Effector CD8-positive, alpha-beta T cell (primary cell): ENCODE measurements at regions not wholly inside any gene's neighbourhood (a gene's known extent, or its start where the extent isn't known, plus 50 kb on each side); places are given as distances from the start of the nearest gene placed in this dataset.
"Not testable (repeated sequence)": the region's sequence is repeated elsewhere in the genome, so short reads cannot be mapped to it uniquely, and the experiment has no call there.

Experiments
- DNase-seq: peaks from one replicate; lab custom pipeline; 2025; lab: John Stamatoyannopoulos, UW

DNA sequence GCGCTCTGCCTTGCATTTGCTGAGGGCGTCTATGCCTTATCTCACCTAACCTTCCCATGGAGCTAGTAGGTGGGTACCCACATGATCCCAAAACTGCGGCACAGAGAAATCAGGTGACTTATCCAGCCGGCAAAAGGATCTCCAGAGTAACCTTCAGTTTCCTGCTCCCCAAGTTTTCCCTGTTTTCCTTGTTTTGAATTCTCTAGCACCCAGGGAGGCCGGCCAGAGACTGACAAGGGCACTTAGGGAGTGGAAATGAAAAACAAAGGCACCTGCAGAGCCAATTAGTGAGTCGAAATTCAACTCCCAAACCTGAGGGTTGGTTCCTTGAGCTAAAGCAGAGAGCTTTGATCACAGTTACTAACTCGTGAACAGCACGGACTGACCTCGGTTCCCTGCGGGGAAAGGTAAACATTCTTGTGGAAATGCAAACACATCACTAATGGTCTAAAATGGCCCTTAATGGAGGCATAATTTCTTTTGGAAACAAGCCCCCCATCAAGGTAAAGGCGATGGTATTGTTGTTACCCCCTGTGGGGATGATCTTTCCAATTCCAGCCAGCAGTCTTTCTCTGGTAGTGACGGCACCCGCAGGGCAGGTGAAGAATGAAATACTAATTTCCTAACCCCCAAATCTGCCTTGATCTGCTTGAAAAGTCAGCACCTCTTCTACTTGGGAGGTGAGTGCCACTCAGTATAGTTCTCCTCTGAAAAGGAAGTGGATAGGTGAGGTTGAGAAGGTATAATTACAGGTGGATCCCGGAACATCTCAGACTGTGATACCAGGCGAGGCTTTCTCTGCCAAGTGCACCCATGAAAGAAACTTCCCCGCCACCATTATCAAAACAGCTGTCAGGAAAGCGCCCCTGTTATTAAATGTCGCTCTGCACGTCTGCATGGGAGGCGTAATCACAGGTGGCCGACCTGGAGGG lies 365.6 kb upstream of the AUTS2 start:
- no peak for DNase-seq

DNA sequence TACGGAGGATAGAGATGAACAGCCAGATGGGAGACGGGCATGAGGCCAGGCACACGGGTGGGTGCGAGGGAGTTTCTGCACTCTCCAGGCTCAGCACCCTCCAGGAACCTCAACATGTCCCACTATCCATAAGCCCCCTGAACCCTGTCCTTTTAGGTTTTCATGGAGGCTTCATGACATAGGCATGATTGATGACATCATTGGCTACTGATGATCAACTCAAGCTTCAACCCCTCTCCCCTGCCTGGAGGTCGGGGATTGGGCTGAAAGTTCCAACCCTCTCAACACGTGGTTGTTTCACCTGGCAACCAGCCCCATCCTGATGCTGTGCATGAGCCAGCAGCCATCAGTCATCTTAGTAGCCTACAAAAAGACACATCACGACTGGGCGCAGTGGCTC lies 360.7 kb upstream of the AUTS2 start:
- DNase-seq = no peak

- DNase-seq = no peak
Measured at GRCh38 chr7:69243016-69243415, 355.3 kb upstream of the AUTS2 start.

GRCh38 chr7:69244701-69245100 lies 353.6 kb upstream of the AUTS2 start:
- no peak for DNase-seq

DNA sequence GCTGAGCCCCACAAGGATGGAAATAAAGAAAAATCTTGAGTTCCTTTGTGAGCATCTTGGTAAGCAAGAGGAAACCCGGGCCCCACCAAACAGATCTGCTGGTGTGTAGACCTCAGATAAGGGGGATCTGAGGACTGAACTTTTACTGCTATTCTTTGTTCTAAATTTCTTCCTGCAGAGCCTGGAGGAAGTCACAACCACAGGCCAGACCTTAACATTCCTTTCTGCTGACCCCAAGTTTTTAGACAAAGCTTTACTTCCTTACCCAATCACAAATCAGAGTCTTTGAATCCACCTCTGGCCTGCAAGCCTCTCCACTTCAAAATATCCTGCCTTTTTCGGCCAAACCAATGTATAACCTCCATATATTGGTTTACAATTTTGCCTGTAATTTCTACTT lies 352.6 kb upstream of the AUTS2 start:
- no peak for DNase-seq

DNA sequence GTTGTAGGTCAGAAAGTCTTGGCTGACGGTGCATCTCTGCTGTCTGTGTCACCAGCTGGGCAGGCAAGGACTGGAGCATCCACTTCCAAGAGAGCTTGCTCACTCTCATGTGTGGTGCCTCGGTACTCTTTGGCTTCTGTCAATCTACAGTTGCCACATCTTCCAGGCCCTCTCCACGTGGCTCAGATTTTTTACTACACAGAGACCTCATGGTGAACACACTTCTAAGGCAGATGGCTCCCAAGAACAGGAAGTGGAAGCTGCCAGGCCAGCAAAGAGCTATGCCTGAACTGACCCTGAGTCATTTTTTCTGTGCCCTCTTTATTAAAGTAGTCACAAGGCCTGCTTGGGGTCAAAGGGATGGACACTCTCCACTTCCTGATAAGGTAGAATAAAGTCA lies 351.5 kb upstream of the AUTS2 start:
- DNase-seq = no peak

DNA sequence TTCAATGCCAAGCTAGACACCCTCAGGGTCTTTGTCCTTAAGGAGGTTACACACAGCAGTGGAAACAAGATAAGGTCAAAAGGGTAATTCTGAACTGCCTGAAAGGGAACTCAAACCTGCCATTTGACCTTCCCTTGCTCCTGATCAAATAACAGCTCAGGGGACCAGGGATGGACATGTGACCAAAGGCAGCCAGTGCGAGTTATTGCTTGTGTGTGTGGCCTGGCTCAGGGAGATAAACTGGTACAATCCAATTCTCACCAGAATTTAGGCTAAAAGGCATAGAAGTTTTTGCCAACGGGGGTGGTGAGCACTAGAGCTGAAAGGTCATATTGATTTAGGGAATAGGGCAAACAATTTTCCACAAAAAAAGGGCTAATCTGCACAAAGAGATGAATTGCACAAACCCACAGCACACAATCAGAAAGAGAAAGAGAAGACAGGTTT lies 349.9 kb upstream of the AUTS2 start:
- DNase-seq = not testable (repeated sequence)

DNA sequence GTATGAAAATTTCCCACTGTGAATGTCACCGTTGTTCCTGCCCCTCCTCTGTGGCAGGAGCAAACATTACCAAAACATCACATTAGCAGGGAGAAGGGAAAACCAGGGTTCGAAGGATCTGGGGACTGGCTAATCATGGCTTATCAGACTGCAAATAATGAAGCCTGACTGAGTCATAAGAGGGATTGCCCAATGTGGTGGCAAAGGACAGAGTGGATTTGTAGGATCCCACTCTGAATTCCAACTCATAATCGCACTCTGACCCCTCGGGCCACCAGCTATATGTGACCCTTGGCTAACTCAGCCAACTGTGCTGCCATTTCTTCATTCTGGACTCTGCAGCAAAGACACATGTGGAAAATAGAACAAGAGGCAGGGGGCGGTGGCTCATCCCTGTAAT lies 347.3 kb upstream of the AUTS2 start:
- DNase-seq = no peak

DNA sequence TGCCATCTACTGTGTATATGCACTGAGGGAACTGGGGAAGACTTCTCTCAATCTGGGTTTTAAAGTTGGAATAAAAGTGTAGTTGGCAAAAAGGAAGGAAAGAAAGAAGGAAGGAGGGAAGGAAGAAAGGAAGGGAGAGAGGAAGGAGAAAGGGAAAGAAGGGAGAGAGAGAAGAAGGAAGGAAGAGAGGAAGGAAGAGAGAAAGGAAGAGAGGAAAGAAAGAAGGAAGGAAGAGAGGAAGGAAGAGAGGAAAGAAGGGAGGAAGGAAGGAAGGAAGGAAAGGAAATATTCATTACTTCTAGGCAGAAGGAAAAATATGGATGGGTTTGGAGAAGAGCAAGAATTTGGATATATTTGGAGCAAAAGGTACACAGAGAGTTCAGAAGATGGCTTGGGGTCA lies 343.6 kb upstream of the AUTS2 start:
- no peak for DNase-seq

GRCh38 chr7:69256634-69257081 lies 341.6 kb upstream of the AUTS2 start:
- no peak for DNase-seq

DNA sequence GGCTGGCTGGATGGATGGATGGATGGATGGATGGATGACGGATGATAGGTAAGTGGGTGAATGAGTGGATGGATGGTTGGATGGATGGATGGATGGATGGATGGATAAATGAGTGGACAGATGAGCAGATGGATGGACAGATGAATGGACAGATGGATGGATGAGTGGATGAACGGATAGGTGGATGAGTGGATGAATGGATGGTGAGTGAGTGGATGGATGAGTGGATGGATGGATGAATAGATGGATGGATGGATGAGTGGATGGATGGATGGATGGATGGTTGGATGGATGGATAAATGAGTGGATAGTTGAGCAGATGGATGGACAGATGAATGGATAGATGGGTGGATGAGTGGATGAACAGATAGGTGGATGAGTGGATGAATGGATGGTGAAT lies 340.7 kb upstream of the AUTS2 start:
- DNase-seq = no peak

DNA sequence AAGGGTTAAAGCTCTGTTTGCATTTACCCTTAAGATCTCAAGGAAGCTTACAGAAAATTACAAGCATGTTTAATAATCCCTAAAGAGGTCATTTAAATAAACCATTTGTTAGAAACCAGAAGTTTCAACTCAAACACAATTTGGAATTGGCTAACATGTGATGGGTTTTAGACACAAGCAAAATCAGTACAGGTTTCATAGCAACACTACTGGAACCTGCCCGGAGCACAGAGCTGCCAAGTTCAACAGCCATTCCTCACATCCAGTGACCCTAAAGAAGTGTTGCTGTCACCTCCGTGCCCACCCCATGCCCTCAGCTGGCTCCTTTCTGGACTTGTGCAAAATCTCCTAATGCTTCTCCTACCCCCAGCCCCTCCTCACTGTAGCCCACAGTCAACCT lies 338.8 kb upstream of the AUTS2 start:
- DNase-seq = no peak

DNA sequence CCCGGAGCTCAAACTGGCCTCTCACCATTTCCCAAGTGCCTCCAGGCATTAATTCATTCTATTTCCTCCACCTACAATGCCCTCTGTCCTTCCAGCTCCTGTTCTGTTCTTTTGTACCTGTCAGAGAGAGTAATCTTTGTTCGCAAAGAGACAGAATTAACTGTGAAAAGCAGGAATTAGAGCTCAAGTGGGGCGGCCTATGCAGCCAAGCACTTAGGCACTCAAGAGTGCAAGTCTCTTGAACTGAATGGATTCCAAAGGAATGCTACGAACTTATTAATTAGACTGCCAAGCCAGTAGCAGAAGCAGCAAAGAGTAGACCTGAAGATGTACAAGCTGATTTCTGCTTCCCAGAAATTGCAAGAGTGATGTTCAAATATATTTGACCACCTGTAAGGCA lies 338.3 kb upstream of the AUTS2 start:
- no peak for DNase-seq

- DNase-seq = no peak
Measured at GRCh38 chr7:69263550-69263949, 334.7 kb upstream of the AUTS2 start.

DNA sequence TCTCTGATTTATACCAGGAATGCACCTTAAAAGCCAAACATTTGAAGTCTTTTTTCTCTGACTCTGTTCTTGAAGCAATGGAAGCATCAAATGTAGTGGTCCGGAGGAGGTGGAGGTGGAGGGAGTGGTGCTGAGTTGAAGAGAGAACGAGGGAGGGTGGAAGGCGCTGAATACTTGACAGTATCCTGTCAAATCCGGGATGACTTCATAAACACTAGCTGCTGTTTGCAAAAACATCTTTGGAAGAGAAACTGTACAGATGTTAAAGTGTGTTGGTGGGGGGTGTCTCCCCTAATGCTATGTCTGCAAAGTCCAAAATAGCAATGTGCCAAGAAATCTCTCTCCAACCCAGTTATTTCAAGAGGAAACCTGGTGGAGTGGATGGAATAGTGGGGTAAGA lies 328.5 kb upstream of the AUTS2 start:
- DNase-seq = no peak

DNA sequence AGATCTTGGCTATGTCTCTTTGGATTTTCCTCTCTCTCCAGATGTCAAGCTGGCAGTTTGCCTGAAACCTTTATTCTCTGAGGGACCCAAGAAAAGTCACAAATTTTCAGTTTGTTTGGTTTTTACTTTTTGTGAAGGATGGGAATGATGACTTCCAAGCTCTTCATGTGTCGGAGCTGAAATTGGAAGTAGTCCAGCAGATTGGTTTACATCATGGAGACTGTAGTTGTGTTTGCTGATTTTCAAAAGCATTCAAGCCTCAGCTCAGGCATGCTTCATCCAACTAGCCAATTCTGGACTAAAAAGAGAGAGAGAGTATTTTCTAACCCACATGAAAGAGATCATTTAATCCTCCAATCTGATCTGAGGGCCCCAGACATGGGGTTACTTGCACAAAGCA lies 326.2 kb upstream of the AUTS2 start:
- DNase-seq = no peak

DNA sequence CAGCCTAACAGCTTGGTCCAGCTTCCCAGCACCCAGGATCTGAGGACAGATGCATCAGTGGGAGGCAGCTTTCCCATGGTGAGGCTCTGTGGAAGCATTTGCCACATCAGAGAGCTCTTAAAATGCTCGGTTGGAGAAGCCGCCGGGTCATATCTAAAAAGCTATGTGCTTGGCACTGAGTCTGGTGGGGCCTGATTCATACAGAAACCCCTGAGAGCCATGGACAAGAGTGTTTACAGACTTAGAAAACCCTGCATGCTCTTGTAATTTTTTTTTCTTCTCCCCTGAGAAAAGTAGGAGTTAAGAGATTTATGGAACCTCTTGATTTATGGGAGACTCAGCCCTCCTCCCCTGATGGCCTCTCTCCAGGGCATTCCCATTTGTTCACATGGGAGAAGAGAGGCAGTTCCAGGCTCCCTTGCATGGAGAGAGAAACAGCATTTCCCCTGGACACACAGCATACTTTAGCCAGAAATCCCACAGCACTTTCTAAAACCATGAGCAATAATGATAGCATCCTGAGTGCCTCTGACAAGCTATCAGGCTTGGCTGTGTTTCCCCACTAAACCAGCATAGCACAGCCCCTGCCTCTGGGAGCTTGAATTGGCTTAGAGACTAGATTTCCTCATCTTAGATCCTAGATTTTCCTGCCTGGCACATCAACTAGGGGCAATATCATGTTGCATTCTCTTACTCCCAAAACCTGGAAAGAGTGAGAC lies 322.1 kb upstream of the AUTS2 start:
- no peak for DNase-seq

DNA sequence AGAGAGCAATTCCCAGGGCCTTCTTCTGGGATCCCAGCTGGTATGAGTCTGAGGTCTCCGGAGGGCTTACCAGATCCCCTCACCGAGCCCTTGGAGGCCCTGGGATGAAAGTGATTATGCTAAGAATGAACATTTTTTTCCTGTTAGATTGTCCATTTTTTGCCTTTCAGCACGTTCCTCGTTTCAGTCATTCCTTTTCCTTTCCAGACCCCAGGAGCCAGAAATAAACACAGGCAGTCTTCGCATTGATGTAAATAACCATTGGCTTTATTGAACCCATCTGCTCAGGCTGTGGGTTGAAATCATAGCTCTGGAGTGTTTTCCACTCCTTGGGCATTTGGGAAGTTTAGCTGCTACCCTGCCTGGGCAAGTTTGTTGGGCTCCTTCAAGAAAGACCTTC lies 320.9 kb upstream of the AUTS2 start:
- DNase-seq = no peak

DNA sequence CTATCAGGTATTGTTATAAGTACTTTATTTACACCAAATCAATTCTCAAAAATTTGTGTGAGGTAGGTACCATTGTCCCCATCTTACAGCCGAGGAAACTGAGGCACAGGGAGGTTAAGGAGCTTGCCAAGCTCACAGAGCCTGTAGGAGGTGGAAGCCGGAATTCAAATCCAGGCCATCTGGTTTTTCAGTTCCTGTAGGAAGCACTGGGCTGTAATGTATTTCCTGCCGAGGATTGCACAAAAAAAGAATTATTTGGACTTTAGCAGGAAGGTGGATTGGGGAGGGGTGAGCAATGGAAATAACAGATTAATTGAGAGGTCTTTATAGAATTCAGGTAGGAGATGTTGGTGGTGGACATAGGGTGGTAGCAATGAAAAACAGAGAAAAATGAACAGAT lies 315.3 kb upstream of the AUTS2 start:
- DNase-seq = no peak

- DNase-seq = no peak
Measured at GRCh38 chr7:69283421-69283820, 314.9 kb upstream of the AUTS2 start.

DNA sequence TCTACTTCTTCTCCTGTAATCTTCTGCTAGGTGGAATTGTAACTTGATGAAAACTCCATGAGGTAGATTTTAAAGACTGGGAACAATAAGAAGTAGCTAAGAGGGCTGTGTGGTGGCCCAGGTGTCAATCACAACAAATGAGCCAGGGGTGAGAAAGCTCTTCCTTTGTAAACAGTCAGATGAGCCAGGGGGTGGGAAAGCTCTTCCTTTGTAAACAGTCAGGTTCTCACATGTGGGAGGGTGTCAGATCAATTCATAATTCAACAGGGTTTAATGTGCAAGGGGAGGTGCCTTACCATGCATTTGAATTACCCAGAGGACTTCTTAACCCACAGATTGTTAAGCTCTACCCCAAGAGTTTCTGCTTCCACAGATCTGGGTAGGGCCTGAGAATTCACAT lies 312.4 kb upstream of the AUTS2 start:
- DNase-seq = no peak

GRCh38 chr7:69295977-69296376 lies 302.3 kb upstream of the AUTS2 start:
- DNase-seq = no peak

DNA sequence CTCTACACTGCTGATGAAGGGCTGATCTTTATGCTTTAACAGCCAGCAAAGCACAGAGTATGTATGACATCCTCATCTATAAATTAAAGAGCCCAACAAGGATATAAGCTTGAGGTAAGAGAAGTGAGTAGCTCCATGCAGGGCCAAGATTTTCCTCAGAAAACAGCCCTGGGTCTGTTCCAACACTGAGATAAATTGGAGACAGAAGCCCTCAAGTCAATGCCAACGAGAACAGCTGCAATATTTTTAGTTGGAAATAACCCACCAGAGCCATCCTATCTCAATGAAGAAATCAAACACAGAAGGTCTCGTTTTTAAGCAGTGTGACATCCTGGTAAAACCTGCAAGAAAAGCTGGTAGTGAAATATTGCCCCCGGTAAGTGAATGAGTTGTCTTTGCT lies 297.0 kb upstream of the AUTS2 start:
- DNase-seq = no peak
